Smooth muscle cell (in vitro differentiated cells): ENCODE measurements at regions not wholly inside any gene's neighbourhood (a gene's known extent, or its start where the extent isn't known, plus 50 kb on each side); places are given as distances from the start of the nearest gene placed in this dataset.

Experiments
- DNase-seq: peaks from one replicate; lab custom pipeline; 2025; ENCODE audit not compliant: unreplicated experiment; lab: John Stamatoyannopoulos, UW
- H2AFZ ChIP-seq: fragments of 200-600 bp; sonication (generic); 2 replicates; pipeline ENCODE4 v1.6.0; 2016; ENCODE audit warnings: antibody characterized with exemption, low read depth, mild to moderate bottlenecking
- H3F3A ChIP-seq: fragments of 200-600 bp; sonication (generic); 2 replicates; pipeline ENCODE4 v1.6.0; 2017; ENCODE audit warnings: antibody characterized with exemption, low read depth
- H3K27ac ChIP-seq: fragments of 200-600 bp; sonication (generic); 2 replicates; pipeline ENCODE4 v1.5.1; 2016; ENCODE audit warnings: low read depth, mild to moderate bottlenecking
- H3K27me3 ChIP-seq: fragments of 200-600 bp; sonication (generic); 2 replicates; pipeline ENCODE4 v1.6.1; 2016; ENCODE audit warnings: low read depth, mild to moderate bottlenecking
- H3K36me3 ChIP-seq: fragments of 200-600 bp; sonication (generic); 2 replicates; pipeline ENCODE4 v1.5.1; 2016; ENCODE audit warnings: low read depth
- H3K4me1 ChIP-seq: fragments of 200-600 bp; sonication (generic); 2 replicates; pipeline ENCODE4 v1.5.1; 2016; ENCODE audit warnings: low read depth
- H3K4me2 ChIP-seq: fragments of 200-600 bp; sonication (generic); 2 replicates; pipeline ENCODE4 v1.6.0; 2016; ENCODE audit warnings: mild to moderate bottlenecking
- H3K4me3 ChIP-seq: fragments of 200-600 bp; sonication (generic); 2 replicates; pipeline ENCODE4 v1.5.1; 2016; ENCODE audit warnings: mild to moderate bottlenecking
- H3K79me2 ChIP-seq: fragments of 200-600 bp; sonication (generic); 2 replicates; pipeline ENCODE4 v1.6.0; 2016; ENCODE audit warnings: low read depth, mild to moderate bottlenecking
- H3K9ac ChIP-seq: fragments of 200-600 bp; sonication (generic); 2 replicates; pipeline ENCODE4 v1.6.0; 2016; ENCODE audit warnings: low read depth
- H3K9me3 ChIP-seq: fragments of 200-600 bp; sonication (generic); replicated peaks from 2 replicates; pipeline ENCODE4 v1.5.1; 2016; ENCODE audit warnings: low read depth
- H4K20me1 ChIP-seq: fragments of 200-600 bp; sonication (generic); 2 replicates; pipeline ENCODE4 v1.6.0; 2016; ENCODE audit warnings: low read depth
- WGBS: methylation state at CpG from one replicate; pipeline ENCODE4 v1.1.7; 2016; ENCODE audit warnings: low lambda C conversion rate; 5-methylcytosine and 5-hydroxymethylcytosine counted together
- TF ChIP-seq, protein P1 (sequence below): fragments of 200-600 bp; sonication (generic); IDR thresholded peaks from 2 replicates; pipeline ENCODE4 v1.5.1; 2017; ENCODE audit warnings: borderline replicate concordance, mild to moderate bottlenecking, antibody characterized with exemption; ENCODE audit not compliant: insufficient read depth, poor library complexity, severe bottlenecking

DNA sequence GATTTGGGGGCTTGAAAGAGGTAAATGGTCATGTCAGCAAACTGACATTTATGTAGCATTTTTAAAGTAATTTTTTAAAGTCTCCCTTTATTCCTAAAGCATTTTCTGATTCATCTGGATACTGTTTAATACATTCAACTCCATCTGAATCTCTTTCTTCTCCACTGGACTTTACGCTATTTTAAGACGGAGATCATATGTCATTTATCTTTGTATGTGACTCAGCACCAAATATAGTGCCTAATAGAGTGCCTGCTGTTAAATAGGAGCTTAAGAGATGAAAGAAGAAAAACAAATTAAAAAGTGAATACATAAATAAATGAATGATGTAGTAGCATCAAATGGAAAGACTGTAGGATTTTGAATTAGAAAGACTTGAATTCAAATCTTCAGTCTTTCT is 548.8 kb upstream of the SMC2 start:
- Histone ChIP-seq H3K27me3 (no peaks in the 10 kb centered on the region), H3K4me1 (no peaks in the 10 kb centered on the region), H3K4me2 (no peak overlapping the region), H4K20me1 (no peaks in the 10 kb centered on the region), H3F3A (no peaks in the 10 kb centered on the region), H3K4me3 (no peak overlapping the region), H3K9ac (no peak overlapping the region), H3K27ac (no peak overlapping the region), H3K79me2 (no peaks in the 10 kb centered on the region), H3K9me3 (no peaks in the 10 kb centered on the region), H3K36me3 (no peaks in the 10 kb centered on the region), H2AFZ (no peak overlapping the region)
- TF ChIP-seq, protein P1, sequence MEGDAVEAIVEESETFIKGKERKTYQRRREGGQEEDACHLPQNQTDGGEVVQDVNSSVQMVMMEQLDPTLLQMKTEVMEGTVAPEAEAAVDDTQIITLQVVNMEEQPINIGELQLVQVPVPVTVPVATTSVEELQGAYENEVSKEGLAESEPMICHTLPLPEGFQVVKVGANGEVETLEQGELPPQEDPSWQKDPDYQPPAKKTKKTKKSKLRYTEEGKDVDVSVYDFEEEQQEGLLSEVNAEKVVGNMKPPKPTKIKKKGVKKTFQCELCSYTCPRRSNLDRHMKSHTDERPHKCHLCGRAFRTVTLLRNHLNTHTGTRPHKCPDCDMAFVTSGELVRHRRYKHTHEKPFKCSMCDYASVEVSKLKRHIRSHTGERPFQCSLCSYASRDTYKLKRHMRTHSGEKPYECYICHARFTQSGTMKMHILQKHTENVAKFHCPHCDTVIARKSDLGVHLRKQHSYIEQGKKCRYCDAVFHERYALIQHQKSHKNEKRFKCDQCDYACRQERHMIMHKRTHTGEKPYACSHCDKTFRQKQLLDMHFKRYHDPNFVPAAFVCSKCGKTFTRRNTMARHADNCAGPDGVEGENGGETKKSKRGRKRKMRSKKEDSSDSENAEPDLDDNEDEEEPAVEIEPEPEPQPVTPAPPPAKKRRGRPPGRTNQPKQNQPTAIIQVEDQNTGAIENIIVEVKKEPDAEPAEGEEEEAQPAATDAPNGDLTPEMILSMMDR = no peak
- no peak for DNase-seq
- 68% methylated on average over 2 of the region's 2 CpGs for WGBS

DNA sequence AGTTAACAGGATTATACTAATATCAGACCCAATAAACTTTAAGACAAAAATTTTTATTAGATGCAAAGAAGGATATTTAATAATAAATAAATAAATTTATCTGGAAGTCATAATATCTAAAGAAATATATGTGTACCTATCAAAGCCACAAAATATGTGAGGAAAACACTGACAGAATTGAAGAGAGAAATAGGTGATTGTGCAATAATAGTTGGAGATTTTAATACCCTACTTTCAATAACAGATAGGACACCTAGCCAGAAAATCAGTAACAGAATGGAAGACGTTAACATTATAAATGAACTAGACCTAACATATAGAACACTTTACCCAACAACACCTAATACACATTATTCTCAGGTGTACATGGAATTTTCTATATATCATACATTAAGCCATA is 541.4 kb upstream of the SMC2 start:
- Histone ChIP-seq H3K4me2 (no peak overlapping the region), H3K4me3 (no peak overlapping the region), H3K27ac (no peak overlapping the region), H3K27me3 (no peaks in the 10 kb centered on the region), H2AFZ (no peak overlapping the region), H3K36me3 (no peaks in the 10 kb centered on the region), H3K4me1 (no peaks in the 10 kb centered on the region), H3K9me3 (no peaks in the 10 kb centered on the region), H4K20me1 (no peaks in the 10 kb centered on the region), H3K9ac (no peak overlapping the region), H3K79me2 (no peaks in the 10 kb centered on the region), H3F3A (no peaks in the 10 kb centered on the region)
- no peak for DNase-seq
- WGBS = 66% methylated on average over 1 of the region's 1 CpG
- TF ChIP-seq, protein P1 = no peak

DNA sequence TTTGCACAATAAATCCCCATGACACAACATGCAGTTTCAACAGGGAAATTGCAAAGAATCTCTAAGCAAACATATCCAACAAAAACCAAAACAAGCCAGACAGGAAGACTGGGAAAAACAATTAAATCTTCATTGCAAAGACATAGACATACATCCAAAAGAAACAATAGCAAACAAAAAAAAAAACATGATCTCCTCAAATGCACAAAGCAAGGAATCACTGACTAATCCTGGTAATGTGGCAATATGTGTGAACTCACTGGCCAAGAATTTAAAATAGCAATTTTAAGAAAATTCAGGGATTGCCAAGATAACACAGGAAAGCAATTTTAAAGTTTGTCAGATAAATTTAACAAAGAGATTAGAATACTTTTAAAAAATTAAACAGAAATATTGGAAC is 520.1 kb upstream of the SMC2 start:
- no peaks in the 10 kb centered on the region for H3K36me3 ChIP-seq
- no peaks in the 10 kb centered on the region for H3K4me1 ChIP-seq
- H3K9ac ChIP-seq = no peak overlapping the region
- no peak overlapping the region for H3K27ac ChIP-seq
- no peak for DNase-seq
- no peak overlapping the region for H3K4me2 ChIP-seq
- no peaks in the 10 kb centered on the region for H3K79me2 ChIP-seq
- TF ChIP-seq, protein P1 = no peak
- H3K4me3 ChIP-seq = no peak overlapping the region
- no peak overlapping the region for H2AFZ ChIP-seq
- no peaks in the 10 kb centered on the region for H3K27me3 ChIP-seq
- H3F3A ChIP-seq = no peaks in the 10 kb centered on the region
- H4K20me1 ChIP-seq = no peaks in the 10 kb centered on the region
- no peaks in the 10 kb centered on the region for H3K9me3 ChIP-seq

DNA sequence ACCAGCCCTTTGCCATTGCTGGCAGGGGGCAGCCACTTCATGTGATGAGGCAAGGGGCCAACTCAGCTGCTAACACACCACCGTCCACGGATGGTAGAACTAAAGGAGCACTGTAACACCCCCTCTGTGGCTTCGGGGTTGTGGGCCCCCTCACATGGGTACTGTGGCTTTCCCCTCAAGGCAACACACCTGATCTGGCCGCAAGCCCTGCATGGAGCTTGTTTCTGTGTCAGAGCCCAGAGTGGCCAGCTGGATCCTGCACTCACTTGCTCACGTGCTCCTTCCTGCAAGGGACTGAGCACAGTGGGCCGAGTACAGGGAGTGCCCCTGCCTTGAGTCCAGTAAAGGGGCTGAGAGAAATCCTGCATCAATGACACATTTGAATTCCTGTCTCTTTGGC is 507.4 kb upstream of the SMC2 start:
- no peaks in the 10 kb centered on the region for H3K27me3 ChIP-seq
- no peak overlapping the region for H3K4me2 ChIP-seq
- WGBS = 85% methylated on average over 6 of the region's 6 CpGs
- H3F3A ChIP-seq = no peaks in the 10 kb centered on the region
- no peak for DNase-seq
- TF ChIP-seq, protein P1 = no peak
- H2AFZ ChIP-seq = no peak overlapping the region
- H3K27ac ChIP-seq = no peak overlapping the region
- no peak overlapping the region for H3K4me3 ChIP-seq
- H4K20me1 ChIP-seq = no peaks in the 10 kb centered on the region
- H3K79me2 ChIP-seq = no peaks in the 10 kb centered on the region
- no peaks in the 10 kb centered on the region for H3K36me3 ChIP-seq
- H3K9me3 ChIP-seq = no peaks in the 10 kb centered on the region
- H3K4me1 ChIP-seq = no peaks in the 10 kb centered on the region
- H3K9ac ChIP-seq = no peak overlapping the region
